MG63 (cell line): ENCODE measurements at regions not wholly inside any gene's neighbourhood (a gene's known extent, or its start where the extent isn't known, plus 50 kb on each side); places are given as distances from the start of the nearest gene placed in this dataset.

Experiments used
- DNase-seq: peaks from one replicate; pipeline ENCODE4 v3.0.0-alpha.2; 2020
- H3K27me3 ChIP-seq: fragments of 250-450 bp; sonication (Bioruptor Pico); 2 replicates; pipeline ENCODE4 v1.5.1; 2020; ENCODE audit warnings: mild to moderate bottlenecking, moderate library complexity
- H3K36me3 ChIP-seq: fragments of 250-450 bp; sonication (Bioruptor Pico); 2 replicates; pipeline ENCODE4 v1.5.1; 2020; ENCODE audit warnings: mild to moderate bottlenecking, moderate library complexity
- H3K4me3 ChIP-seq: fragments of 250-450 bp; sonication (Bioruptor Pico); 2 replicates; pipeline ENCODE4 v1.5.1; 2020; ENCODE audit warnings: mild to moderate bottlenecking, moderate library complexity
- H3K9me3 ChIP-seq: fragments of 250-450 bp; sonication (Bioruptor Pico); 2 replicates; pipeline ENCODE4 v1.5.1; 2020; ENCODE audit warnings: mild to moderate bottlenecking, moderate library complexity

GRCh38 chr4:30783751-30784150 lies 63.6 kb downstream of the PCDH7 start:
- H3K27me3 ChIP-seq, result no peaks in the 10 kb centered on the region
- no peak overlapping the region for H3K4me3 ChIP-seq
- DNase-seq, result no peak
- H3K36me3 ChIP-seq, result no peaks in the 10 kb centered on the region
- no peaks in the 10 kb centered on the region for H3K9me3 ChIP-seq

- no peak for DNase-seq
- Histone ChIP-seq H3K9me3 (no peaks in the 10 kb centered on the region), H3K27me3 (no peaks in the 10 kb centered on the region), H3K36me3 (no peaks in the 10 kb centered on the region), H3K4me3 (no peak overlapping the region)
These were observed 69.1 kb downstream of the PCDH7 start for GRCh38 chr4:30789219-30789671.

- no peak for DNase-seq
- Histone ChIP-seq H3K4me3 (no peak overlapping the region), H3K27me3 (no peaks in the 10 kb centered on the region), H3K9me3 (no peaks in the 10 kb centered on the region), H3K36me3 (no peaks in the 10 kb centered on the region)
These were observed 70.0 kb downstream of the PCDH7 start for GRCh38 chr4:30790123-30790522.

- DNase-seq, result no peak
- H3K27me3 ChIP-seq, result no peaks in the 10 kb centered on the region
- no peaks in the 10 kb centered on the region for H3K36me3 ChIP-seq
- H3K4me3 ChIP-seq, result no peak overlapping the region
- no peaks in the 10 kb centered on the region for H3K9me3 ChIP-seq
These were observed 70.8 kb downstream of the PCDH7 start for GRCh38 chr4:30790998-30791397.

GRCh38 chr4:30792601-30793000 lies 72.4 kb downstream of the PCDH7 start:
- Histone ChIP-seq H3K36me3 (no peaks in the 10 kb centered on the region), H3K9me3 (no peaks in the 10 kb centered on the region), H3K27me3 (no peaks in the 10 kb centered on the region), H3K4me3 (no peak overlapping the region)
- DNase-seq, result no peak

GRCh38 chr4:30801876-30802275 lies 81.7 kb downstream of the PCDH7 start:
- DNase-seq, result no peak
- H3K9me3 ChIP-seq, result no peaks in the 10 kb centered on the region
- H3K4me3 ChIP-seq, result no peak overlapping the region
- no peaks in the 10 kb centered on the region for H3K36me3 ChIP-seq
- no peaks in the 10 kb centered on the region for H3K27me3 ChIP-seq

GRCh38 chr4:30802622-30803323 lies 82.6 kb downstream of the PCDH7 start:
- DNase-seq, result peak; percentile 14
- H3K9me3 ChIP-seq, result no peaks in the 10 kb centered on the region
- no peaks in the 10 kb centered on the region for H3K36me3 ChIP-seq
- no peaks in the 10 kb centered on the region for H3K27me3 ChIP-seq
- no peak overlapping the region for H3K4me3 ChIP-seq

GRCh38 chr4:30808276-30808675 lies 88.1 kb downstream of the PCDH7 start:
- DNase-seq, result no peak
- no peak overlapping the region for H3K4me3 ChIP-seq
- H3K27me3 ChIP-seq, result no peaks in the 10 kb centered on the region
- no peaks in the 10 kb centered on the region for H3K9me3 ChIP-seq
- H3K36me3 ChIP-seq, result no peaks in the 10 kb centered on the region

GRCh38 chr4:30811296-30811695 lies 91.1 kb downstream of the PCDH7 start:
- no peaks in the 10 kb centered on the region for H3K9me3 ChIP-seq
- H3K27me3 ChIP-seq, result no peaks in the 10 kb centered on the region
- no peaks in the 10 kb centered on the region for H3K36me3 ChIP-seq
- no peak overlapping the region for H3K4me3 ChIP-seq
- DNase-seq, result no peak

- Histone ChIP-seq H3K36me3 (no peaks in the 10 kb centered on the region), H3K4me3 (no peak overlapping the region), H3K27me3 (no peaks in the 10 kb centered on the region), H3K9me3 (no peaks in the 10 kb centered on the region)
- DNase-seq, result no peak
These were observed 95.5 kb downstream of the PCDH7 start for GRCh38 chr4:30815685-30816084.

- no peak for DNase-seq
- Histone ChIP-seq H3K36me3 (no peaks in the 10 kb centered on the region), H3K4me3 (no peak overlapping the region), H3K9me3 (no peaks in the 10 kb centered on the region), H3K27me3 (no peaks in the 10 kb centered on the region)
These were observed 97.3 kb downstream of the PCDH7 start for GRCh38 chr4:30817447-30817846.

- no peak overlapping the region for H3K4me3 ChIP-seq
- no peaks in the 10 kb centered on the region for H3K27me3 ChIP-seq
- H3K36me3 ChIP-seq, result no peaks in the 10 kb centered on the region
- no peak for DNase-seq
- no peaks in the 10 kb centered on the region for H3K9me3 ChIP-seq
These were observed 98.4 kb downstream of the PCDH7 start for GRCh38 chr4:30818541-30818940.

- Histone ChIP-seq H3K4me3 (no peak overlapping the region), H3K9me3 (no peaks in the 10 kb centered on the region), H3K36me3 (no peaks in the 10 kb centered on the region), H3K27me3 (no peaks in the 10 kb centered on the region)
- DNase-seq, result no peak
These were observed 101.1 kb downstream of the PCDH7 start for GRCh38 chr4:30821275-30821674.

- DNase-seq, result no peak
- Histone ChIP-seq H3K27me3 (no peaks in the 10 kb centered on the region), H3K9me3 (no peaks in the 10 kb centered on the region), H3K36me3 (no peaks in the 10 kb centered on the region), H3K4me3 (no peak overlapping the region)
These were observed 101.9 kb downstream of the PCDH7 start for GRCh38 chr4:30821859-30822612.

- H3K36me3 ChIP-seq, result no peaks in the 10 kb centered on the region
- DNase-seq, result no peak
- no peaks in the 10 kb centered on the region for H3K27me3 ChIP-seq
- no peaks in the 10 kb centered on the region for H3K9me3 ChIP-seq
- no peak overlapping the region for H3K4me3 ChIP-seq
These were observed 102.9 kb downstream of the PCDH7 start for GRCh38 chr4:30822911-30823551.

- H3K9me3 ChIP-seq, result no peaks in the 10 kb centered on the region
- no peak for DNase-seq
- no peaks in the 10 kb centered on the region for H3K27me3 ChIP-seq
- H3K4me3 ChIP-seq, result no peak overlapping the region
- H3K36me3 ChIP-seq, result no peaks in the 10 kb centered on the region
These were observed 105.0 kb downstream of the PCDH7 start for GRCh38 chr4:30825008-30825770.
